ENCODE measurements at regions not wholly inside any gene's neighbourhood (a gene's known extent, or its start where the extent isn't known, plus 50 kb on each side); places are given as distances from the start of the nearest gene placed in this dataset.

DNA sequence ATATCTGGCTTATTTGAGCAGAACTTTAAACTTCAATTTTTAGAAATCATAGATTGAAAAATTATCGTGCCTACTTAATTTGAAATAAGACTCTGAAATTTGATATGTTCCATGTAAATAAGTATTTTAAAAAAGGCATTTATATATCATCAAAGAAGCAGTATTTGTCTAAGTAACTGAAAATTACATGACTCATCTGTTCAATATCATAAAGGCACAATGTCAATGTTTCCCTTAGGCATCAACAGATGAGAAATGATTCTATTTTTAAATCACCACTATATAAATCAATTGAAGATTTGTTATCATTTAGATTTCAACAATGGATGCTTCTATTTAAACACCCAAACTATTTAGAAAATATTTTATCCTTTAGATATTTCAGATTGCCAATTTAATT lies 142.9 kb upstream of the POU5F2 start:
- no peak for TF ChIP-seq KDM3A (CRISPR knock-in tag; IDR thresholded peaks at IDR 0.05; ENCODE audit: low read depth)
- TF ChIP-seq KDM2A (CRISPR knock-in tag; IDR thresholded peaks at IDR 0.05; ENCODE audit: borderline replicate concordance, low read depth), result no peak
- no peak for TF ChIP-seq TAF1 (CRISPR knock-in tag; IDR thresholded peaks at IDR 0.05)
- TF ChIP-seq HNRNPLL (IDR thresholded peaks at IDR 0.05; ENCODE audit: low read depth, low read length, poor library complexity, severe bottlenecking), result no peak
- TF ChIP-seq SP1 (IDR thresholded peaks at IDR 0.05), result no peak
- TF ChIP-seq SP1 (CRISPR knock-in tag; IDR thresholded peaks at IDR 0.05), result no peak
- no peak for TF ChIP-seq POLR2A (IDR thresholded peaks at IDR 0.05; ENCODE audit: insufficient read depth in 1 of 2, low read depth in 2 of 2, low read length in 2 of 2)
- TF ChIP-seq, protein P1, sequence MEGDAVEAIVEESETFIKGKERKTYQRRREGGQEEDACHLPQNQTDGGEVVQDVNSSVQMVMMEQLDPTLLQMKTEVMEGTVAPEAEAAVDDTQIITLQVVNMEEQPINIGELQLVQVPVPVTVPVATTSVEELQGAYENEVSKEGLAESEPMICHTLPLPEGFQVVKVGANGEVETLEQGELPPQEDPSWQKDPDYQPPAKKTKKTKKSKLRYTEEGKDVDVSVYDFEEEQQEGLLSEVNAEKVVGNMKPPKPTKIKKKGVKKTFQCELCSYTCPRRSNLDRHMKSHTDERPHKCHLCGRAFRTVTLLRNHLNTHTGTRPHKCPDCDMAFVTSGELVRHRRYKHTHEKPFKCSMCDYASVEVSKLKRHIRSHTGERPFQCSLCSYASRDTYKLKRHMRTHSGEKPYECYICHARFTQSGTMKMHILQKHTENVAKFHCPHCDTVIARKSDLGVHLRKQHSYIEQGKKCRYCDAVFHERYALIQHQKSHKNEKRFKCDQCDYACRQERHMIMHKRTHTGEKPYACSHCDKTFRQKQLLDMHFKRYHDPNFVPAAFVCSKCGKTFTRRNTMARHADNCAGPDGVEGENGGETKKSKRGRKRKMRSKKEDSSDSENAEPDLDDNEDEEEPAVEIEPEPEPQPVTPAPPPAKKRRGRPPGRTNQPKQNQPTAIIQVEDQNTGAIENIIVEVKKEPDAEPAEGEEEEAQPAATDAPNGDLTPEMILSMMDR (CRISPR knock-in tag; IDR thresholded peaks at IDR 0.05), result no peak

All from HepG2 (cell line).